HFFc6 (cell line): ENCODE measurements at regions not wholly inside any gene's neighbourhood (a gene's known extent, or its start where the extent isn't known, plus 50 kb on each side); places are given as distances from the start of the nearest gene placed in this dataset.

Experiments used
- DNase-seq: peaks from one replicate; pipeline ENCODE4 v3.0.0-alpha.2; 2018
- H3K27ac Mint-ChIP-seq: 2 replicates; pipeline ENCODE4 v1.8.0; 2020; ENCODE audit warnings: mild to moderate bottlenecking, mixed read lengths
- H3K27me3 Mint-ChIP-seq: 2 replicates; pipeline ENCODE4 v1.8.0; 2021; ENCODE audit warnings: mild to moderate bottlenecking, moderate library complexity, mixed read lengths; ENCODE audit not compliant: insufficient read depth
- H3K36me3 Mint-ChIP-seq: 2 replicates; pipeline ENCODE4 v1.8.0; 2021; ENCODE audit warnings: low read depth, mixed read lengths
- H3K4me1 Mint-ChIP-seq: 2 replicates; pipeline ENCODE4 v1.8.0; 2020; ENCODE audit warnings: low read depth, mixed read lengths
- H3K4me3 Mint-ChIP-seq: 2 replicates; pipeline ENCODE4 v1.8.0; 2020; ENCODE audit warnings: mild to moderate bottlenecking, moderate library complexity, mixed read lengths
- H3K9me3 Mint-ChIP-seq: 2 replicates; pipeline ENCODE4 v1.8.0; 2020; ENCODE audit warnings: mild to moderate bottlenecking, mixed read lengths
- TF ChIP-seq, protein P1 (sequence below): fragments of 200-600 bp; sonication (generic); IDR thresholded peaks from 2 replicates; pipeline ENCODE4 v1.5.0; 2021; ENCODE audit warnings: antibody characterized with exemption, mild to moderate bottlenecking

DNA sequence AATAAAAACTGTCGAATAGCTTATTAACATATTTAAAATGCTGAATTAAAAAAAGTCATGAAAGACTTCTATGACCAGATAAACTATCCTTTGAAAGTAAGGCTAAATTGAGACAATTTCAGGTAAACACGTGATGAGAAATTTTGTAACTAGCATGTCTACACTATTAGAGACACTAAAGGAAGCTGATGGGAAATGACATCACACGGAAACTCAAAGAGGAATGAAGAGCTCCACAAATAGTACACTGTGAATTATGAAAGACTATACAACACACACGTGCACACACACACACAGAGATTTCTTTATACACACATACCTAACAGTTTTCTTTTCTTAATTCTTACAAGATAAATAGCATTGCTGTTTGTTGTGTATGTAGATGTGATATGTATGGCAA lies 70.9 kb upstream of the PLA2G4A start:
- no peak for DNase-seq
- H3K9me3 Mint-ChIP-seq: no peaks in the 10 kb centered on the region
- no peaks in the 10 kb centered on the region for H3K36me3 Mint-ChIP-seq
- H3K4me3 Mint-ChIP-seq: no peak overlapping the region
- TF ChIP-seq, protein P1, sequence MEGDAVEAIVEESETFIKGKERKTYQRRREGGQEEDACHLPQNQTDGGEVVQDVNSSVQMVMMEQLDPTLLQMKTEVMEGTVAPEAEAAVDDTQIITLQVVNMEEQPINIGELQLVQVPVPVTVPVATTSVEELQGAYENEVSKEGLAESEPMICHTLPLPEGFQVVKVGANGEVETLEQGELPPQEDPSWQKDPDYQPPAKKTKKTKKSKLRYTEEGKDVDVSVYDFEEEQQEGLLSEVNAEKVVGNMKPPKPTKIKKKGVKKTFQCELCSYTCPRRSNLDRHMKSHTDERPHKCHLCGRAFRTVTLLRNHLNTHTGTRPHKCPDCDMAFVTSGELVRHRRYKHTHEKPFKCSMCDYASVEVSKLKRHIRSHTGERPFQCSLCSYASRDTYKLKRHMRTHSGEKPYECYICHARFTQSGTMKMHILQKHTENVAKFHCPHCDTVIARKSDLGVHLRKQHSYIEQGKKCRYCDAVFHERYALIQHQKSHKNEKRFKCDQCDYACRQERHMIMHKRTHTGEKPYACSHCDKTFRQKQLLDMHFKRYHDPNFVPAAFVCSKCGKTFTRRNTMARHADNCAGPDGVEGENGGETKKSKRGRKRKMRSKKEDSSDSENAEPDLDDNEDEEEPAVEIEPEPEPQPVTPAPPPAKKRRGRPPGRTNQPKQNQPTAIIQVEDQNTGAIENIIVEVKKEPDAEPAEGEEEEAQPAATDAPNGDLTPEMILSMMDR: no peak
- H3K27ac Mint-ChIP-seq: no peak overlapping the region
- no peaks in the 10 kb centered on the region for H3K27me3 Mint-ChIP-seq
- peaks cover 14% of the 10 kb centered on the region for H3K4me1 Mint-ChIP-seq

DNA sequence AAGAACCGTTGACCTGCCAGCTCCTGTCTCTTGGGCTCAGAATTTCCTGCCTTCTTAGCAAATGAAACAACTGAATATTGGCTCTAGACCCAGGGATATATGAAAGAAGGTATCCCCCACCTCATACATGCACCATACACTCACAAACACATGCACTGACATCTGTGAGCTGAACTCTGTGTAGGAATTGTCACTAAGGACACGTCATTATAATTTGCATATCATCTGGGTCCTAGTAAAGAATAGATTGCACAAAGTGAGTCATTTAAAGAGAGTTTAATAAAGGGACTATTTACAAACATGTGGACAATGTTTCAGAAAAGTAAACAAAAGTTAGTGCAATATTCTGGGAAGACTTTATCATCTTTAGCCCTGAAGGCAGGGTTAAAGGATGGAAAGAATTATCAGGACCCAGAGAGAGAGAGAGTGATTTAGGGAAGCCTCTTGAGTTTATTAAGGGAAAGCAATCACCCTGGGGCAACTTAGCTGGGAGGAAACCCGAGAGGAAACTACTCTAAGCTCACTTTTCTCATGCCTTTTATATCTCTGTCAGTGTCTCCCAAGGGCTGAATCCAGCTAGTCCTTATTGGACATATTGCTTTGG lies 74.1 kb upstream of the PLA2G4A start:
- Mint-ChIP-seq H3K4me1 (peaks cover 11% of the 10 kb centered on the region), H3K9me3 (no peaks in the 10 kb centered on the region), H3K27ac (no peak overlapping the region), H3K4me3 (no peak overlapping the region), H3K27me3 (no peaks in the 10 kb centered on the region), H3K36me3 (no peaks in the 10 kb centered on the region)
- TF ChIP-seq, protein P1: no peak
- no peak for DNase-seq

DNA sequence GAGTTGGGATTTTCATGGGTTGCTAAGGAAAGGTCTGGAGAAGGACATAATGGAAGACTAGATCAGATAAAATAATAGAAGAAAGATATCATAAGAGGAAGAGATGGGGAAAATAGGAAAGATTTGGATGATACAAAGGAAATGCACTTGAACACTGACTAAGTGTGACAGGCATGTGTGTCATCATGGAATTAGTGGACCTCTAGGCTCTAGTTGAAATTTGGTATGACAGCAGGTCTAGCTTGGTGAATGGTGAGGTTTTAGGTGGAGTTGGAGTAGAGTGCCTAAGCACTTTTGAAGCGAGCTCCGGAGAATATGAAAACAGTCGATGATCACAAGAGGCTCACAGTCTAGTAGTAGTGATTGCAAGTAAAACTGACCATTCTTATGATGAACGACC lies 73.0 kb upstream of the PTGS2 start:
- H3K27ac Mint-ChIP-seq: no peak overlapping the region
- no peaks in the 10 kb centered on the region for H3K27me3 Mint-ChIP-seq
- H3K4me1 Mint-ChIP-seq: peaks cover 11% of the 10 kb centered on the region
- DNase-seq: peak; percentile 4
- TF ChIP-seq, protein P1: no peak
- H3K4me3 Mint-ChIP-seq: no peak overlapping the region
- no peaks in the 10 kb centered on the region for H3K9me3 Mint-ChIP-seq
- H3K36me3 Mint-ChIP-seq: no peaks in the 10 kb centered on the region

DNA sequence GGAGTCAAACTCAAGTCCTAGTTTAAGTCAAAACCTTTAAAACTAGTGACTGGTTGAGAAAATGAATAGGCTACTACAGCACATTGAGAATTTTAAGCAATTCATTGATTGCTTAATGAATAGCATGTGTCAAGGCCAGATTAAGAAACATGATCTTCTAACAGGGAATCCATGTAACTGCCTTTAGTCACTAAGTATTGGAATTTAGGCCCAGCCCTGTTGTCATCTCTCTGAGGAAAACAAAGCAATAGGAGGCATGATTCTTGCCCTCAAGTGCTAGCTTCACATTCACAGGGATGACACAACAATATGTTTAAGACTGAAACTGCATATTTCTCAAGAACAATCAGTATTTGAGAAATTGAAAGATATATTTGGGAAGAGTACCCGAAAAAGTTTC lies 70.0 kb upstream of the PTGS2 start:
- H3K36me3 Mint-ChIP-seq: no peaks in the 10 kb centered on the region
- H3K4me3 Mint-ChIP-seq: no peak overlapping the region
- H3K27ac Mint-ChIP-seq: no peak overlapping the region
- H3K9me3 Mint-ChIP-seq: no peaks in the 10 kb centered on the region
- H3K4me1 Mint-ChIP-seq: peaks cover 11% of the 10 kb centered on the region
- no peak for DNase-seq
- TF ChIP-seq, protein P1: no peak
- peaks cover 1% of the 10 kb centered on the region; the same call in 1 of the 2 replicates for H3K27me3 Mint-ChIP-seq

DNA sequence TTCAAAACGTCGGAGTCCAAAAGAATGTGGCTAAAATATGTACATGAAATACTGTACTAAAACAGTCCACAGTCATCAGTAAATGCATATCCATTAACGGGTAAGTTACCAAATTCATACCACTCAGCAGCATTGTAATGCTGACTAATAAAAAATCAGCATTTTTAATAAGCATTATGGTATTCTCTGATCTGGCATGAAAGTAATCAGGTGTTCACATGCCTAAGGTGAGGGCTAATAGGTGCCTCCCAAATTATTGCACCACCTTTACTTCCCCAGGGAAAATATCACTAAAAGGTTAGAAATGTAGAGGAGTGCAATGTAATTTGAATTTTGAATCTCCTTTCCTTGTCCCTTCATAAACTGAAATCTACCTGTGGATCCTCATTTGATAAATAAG lies 69.6 kb upstream of the PTGS2 start:
- Mint-ChIP-seq H3K36me3 (no peaks in the 10 kb centered on the region), H3K9me3 (no peaks in the 10 kb centered on the region), H3K4me3 (no peak overlapping the region), H3K4me1 (peaks cover 11% of the 10 kb centered on the region), H3K27ac (no peak overlapping the region), H3K27me3 (peaks cover 3% of the 10 kb centered on the region; the same call in 1 of the 2 replicates)
- DNase-seq: no peak
- TF ChIP-seq, protein P1: no peak
